Right renal pelvis (tissue), 4 donors: ENCODE measurements at regions not wholly inside any gene's neighbourhood (a gene's known extent, or its start where the extent isn't known, plus 50 kb on each side); places are given as distances from the start of the nearest gene placed in this dataset.
"Not testable (repeated sequence)": the region's sequence is repeated elsewhere in the genome, so short reads cannot be mapped to it uniquely, and the experiment has no call there.

Experiments
- DNase-seq, 4 donors: peaks; one replicate each; pipeline ENCODE4 v3.0.0-alpha.2; 2013; ENCODE audit warnings: low read depth in 4 of 4, low spot score in 3 of 4, missing footprints in 1 of 4

DNA sequence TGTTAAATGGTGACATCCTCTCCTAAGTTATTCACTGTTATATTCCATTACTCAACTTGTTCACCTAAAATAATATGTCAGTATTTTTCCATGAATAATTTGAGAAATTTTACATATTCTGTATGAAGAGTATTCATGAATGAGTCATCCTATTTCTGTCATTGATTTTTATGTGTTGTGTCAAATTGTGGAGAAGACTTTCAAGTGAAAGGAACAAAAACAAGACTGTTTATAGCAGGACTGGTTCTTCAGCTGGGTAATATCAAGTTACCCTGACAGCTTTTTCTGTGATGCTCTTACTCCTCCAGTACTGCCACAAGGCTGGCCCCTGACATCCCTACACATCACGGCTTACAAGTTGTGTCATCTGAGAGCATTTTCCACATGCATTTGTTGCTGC is 847.7 kb downstream of the NCAM2 start:
- no peak for DNase-seq

DNA sequence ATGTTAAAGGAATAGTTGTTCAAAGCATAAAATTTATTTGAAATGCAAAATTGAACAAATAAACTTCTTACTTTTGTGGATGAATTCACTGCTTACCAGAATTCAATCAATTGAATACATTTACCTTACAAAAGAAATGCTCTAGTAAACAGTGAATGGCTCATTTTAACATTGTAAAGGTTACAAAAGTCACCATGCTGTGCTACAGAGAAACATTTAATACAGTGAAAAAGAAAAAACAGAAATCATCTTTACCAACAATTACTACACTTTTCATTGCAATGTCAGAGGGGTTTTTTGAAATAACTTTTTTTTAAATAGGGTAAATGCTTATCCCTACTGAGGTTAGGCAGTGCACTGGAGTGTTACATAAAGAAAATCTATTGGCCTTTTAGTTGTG is 853.0 kb downstream of the NCAM2 start:
- DNase-seq, result no peak

DNA sequence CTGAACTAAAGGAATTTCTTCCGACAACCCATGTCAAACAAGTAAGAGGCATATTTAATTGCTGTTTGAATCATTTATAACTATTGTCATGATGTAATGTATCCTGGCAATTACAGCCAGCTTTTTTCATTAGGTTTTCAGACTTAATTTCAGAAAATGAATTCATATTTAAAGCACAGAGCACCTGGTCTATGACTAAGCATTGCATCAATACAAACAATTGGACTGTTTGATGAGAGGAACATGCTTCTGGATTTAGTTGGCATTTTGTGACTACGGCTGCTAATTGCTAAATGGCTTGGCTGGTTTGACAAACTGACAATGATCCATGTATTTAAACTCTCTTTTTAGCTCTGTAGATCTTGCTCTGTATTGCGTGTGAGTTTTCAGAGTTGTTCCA is 853.4 kb downstream of the NCAM2 start:
- no peak for DNase-seq

DNA sequence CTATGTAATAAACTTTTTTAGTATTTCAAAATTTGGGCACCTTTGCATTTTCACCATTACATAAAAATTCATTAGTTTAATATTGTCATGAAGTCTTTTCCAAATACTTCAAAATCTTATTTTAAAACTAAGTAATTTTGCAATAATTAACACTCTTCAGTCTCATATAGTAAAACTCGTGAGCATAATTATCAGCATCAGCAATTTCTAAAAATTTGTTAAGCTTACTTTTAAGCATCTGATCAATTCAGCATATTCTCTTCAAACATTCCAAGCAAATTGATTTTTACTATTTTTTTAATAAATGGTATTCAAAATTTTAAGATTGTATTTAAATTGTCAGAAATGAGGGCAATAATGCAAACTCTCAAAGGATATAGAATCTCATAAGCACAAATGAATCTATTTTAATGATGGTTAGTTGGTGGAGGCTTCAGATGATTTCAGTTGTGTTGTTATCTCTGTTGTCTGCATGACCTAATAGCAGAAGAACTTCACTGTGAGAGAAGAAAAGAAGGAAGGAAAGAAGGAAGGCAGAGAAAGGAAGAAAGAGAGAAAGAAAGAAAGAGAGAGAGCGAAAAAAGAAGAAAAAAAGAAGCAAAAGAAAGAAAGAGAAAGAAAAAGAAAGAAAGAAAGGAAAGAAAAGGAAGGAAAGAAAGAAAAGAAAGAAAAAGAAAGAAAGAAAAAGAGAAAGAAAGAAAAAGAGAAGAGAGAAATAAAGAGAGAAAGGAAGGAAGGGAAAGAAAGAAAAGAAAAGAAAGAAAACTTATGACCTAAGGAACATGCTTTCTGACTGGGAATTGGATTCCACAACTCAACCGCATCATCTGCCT is 860.5 kb downstream of the NCAM2 start:
- no peak for DNase-seq

DNA sequence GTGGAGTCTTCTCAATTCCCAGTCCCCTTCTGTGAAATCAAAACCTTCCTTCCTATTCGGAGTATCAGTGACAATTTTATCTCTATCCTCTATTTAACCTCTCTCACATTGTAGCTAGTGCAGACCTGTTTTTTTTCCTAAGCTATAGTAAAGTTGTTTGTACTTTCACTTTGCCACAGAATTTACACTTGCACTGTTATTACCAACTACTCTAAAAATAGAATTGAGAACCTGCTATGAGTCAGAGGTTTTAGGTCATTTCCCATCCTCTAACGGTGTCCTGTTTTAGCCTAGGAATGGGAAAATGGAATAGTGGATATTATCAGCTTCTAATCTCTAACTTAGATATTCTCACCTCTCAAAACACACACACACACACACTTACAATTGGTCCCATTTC is 862.7 kb downstream of the NCAM2 start:
- DNase-seq, result peak in 1 of 4 donors; percentile 1

DNA sequence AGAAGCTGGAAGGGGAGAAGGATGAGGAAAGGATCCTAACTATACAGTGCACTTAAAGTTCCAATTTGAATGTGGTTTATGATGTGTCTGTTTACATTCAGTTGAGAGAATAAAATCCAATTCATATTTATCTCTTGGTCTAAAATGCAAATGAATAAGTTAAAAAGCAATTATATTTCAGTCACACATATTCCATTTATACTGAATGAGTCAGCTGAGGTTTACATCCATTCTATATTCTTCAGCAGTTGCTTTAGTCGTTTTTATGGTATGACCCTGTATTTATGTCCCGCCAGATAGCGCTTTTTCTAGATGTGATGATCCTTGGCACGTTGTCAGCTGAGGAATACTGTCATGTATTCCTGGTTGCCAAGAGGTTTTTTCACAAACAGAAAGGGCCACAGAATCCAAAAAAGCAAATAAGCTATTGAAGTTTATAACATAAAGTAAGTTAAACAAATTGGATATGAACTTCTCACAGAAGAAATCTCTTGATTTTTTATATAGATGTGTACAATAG is 866.2 kb downstream of the NCAM2 start:
- no peak for DNase-seq

DNA sequence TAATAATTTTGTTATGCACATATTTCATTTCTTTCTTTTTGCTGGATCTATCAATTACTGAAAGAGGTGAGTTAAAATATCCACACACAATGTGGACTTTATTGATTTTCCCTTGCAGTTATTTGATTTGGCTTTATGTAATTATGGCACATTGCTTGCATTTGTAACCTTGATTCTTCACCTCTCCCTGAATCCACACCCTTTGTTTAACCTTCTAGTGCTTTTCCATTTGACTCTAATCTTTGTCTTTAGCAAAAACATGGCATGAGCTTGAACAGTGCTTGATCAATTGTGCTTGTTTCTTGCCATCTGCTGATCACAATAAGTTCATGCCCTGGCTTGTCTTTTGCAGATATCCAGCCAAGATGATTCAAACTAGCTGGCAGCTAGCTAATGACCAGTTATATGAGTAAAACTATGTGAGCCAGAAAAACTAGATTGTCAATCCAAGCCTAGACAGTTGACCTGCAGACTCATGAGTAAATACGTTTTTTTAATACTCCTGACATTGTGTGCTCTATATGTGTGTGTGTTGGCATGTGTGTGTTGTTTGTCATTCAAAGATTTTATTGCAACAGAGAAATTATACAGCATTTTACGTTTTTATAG is 899.2 kb downstream of the NCAM2 start:
- DNase-seq, result no peak

DNA sequence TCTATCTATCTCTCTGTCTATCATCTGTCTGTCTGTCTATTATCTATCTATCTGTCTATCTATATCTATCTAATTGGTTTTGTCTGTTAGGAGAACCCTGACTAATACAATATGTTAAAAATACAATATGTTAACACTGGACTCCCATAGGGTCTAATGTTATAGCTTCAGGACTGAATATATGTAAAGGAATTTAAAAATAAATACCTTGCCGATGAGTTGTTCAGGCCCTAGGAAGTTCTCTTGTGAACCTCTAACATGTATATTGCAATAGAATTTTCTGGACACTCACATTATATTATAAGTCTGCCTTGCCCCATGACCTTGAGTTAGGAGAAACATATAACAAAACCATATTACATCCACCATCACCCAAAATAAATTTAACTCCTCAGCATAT is 900.6 kb downstream of the NCAM2 start:
- DNase-seq, result no peak

DNA sequence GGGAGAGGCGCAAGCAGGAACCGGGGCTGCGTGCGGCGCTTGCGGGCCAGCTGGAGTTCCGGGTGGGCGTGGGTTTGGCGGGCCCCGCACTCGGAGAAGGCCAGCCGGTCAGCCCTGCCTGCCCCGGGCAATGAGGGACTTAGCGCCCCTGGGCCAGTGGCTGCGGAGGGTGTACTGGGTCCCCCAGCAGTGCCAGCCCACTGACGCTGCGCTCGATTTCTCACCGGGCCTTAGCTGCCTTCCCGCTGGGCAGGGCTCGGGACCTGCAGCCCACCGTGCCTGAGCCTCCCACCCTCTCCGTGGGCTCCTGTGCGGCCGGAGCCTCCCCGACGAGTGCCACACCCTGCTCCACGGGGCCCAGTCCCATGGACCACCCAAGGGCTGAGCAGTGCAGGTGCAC is 904.2 kb downstream of the NCAM2 start:
- DNase-seq, result not testable (repeated sequence)

DNA sequence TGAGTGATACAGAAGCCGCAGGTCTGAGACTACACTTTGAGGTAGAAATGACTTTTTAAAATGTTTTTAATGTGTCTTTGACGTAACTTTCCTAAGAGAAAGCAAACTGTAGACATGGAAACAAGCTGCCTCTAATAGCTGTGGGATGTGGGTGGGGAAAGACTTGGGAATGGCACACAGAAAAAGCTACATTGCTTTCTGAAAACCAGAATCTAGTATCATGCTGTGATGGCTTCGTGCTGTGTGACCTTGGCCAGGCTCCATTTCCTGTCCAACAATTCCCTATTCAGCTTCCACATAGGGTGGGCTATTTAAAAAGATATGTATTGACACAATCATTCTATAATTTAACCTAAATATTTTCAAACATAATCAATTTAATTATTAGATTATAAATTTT is 909.1 kb downstream of the NCAM2 start:
- no peak for DNase-seq

DNA sequence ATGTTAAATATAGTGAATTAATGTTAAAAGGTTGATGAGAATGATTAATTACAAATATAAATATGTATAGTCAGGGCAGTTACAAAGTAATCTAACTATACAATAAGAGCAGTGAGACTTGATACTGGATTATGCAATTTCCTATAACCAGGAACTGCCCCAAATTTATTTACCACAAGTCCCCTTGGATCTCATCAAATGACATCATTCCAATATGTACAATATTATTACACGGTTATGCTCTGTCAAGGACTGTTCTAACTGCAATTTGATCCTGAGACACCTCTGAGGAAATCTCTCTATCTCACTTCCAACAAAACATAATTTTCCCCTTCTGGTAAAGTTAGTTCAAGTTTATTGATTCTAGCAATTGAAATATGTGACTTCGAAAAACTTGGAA is 917.6 kb downstream of the NCAM2 start:
- no peak for DNase-seq

DNA sequence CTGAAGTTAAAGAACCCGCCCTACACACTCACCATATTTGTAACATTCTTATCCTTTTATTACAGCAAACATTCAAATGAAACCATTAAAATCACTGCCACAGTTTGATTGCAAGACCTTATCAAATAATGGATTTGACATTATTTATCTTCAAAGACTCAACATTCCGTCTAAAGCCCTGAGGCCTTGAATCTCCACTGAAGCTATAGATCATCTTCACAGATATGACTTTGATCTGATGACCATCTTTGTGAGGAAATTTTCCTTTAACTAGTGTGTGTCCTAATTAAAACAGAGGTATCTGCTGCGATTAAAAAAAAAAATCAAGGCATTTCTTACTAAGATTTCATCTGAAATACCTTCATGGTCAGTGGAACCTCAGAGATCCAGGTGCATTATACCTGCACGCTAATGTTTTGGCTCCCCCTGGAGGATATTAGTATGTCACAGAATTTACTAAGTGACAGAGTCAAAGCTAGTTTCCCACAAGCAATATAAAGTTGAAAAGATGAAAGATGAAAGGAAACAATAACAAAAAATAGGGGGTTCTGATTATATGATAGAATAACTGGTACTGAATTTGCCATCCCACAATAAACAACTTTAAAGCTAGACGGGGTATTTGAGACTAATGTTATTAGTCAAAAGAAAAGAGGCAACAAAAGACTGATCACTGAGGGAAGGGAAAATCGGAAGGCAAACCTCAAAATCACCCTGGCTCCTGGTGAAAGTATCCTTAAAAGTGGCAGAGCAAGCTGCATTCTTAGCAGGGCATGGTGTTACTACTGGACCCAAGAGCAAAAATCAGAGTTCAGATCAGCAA is 923.4 kb downstream of the NCAM2 start:
- DNase-seq, result peak in 2 of 4 donors; percentile 4 to 12

DNA sequence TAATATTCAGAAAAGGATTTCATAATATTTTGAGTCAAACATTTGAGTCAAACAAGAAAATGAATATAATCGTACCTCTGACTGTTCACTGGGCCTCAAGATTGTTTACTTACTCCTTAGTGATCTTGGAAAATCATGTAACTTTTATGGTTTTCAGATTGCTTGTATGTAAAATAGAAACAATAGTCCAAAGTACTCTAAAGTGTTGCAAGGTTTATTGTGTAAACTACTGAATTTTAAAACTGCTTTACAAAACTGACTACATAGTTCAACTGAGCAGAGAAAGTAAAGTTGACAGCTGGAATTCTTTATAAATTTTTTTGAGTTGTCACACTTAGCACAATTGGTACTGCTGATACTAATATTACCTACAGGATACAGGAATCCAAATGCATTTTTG is 931.0 kb downstream of the NCAM2 start:
- no peak for DNase-seq

DNA sequence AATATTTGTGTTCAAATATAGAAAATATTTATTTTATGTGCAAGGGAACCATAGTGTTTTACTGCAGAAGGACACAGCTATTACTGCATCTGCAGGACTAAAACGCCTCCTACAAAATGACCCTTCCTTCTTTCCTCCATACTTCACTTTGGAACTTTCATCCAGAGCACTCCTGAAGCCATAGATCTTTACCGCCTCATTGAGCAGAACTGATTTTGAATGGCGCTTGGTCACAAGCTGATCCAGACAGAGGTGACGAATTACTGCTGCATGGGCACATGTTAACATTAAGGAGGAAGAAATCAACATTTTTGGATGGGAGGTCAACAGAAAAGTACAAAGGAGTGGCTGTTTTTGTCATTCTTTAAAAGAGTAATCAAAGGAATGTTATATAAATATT is 931.6 kb downstream of the NCAM2 start:
- DNase-seq, result no peak

DNA sequence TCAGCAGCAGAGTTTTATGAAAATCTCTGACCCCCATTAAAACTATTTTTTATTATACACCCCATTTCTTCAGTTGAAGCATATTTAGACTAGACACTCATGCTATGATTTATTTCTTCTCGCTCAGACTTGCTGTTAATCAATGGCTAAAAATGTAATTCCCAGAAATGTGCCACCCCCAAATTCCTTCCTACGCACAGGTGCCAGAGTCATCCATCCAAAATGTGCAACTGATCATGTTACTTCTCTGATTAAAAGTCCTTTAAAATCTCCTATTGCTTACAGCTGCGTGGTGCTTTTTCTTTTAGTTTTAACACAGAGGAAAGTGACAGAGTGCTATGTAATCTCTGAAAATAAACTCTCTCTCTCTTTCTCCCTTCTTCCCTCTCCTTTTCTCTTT is 954.4 kb downstream of the NCAM2 start:
- DNase-seq, result no peak

DNA sequence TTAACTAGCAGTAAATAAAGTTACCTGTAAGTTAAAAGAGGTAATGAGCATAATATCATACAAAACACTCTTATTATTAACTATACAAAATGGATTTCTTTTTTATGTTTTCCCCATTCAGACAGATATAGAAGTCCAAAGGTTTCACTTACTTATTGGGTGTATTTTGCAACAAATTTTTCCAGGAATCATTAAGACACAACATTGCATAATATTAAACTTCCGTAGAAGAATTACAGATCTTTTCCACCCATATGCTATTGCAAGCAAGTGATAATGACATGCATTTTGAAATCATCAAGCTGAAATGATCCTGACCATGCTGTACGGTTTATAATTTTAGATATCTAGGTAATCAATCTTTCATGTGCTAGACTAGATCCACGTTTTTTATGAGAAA is 957.0 kb downstream of the NCAM2 start:
- DNase-seq, result no peak

DNA sequence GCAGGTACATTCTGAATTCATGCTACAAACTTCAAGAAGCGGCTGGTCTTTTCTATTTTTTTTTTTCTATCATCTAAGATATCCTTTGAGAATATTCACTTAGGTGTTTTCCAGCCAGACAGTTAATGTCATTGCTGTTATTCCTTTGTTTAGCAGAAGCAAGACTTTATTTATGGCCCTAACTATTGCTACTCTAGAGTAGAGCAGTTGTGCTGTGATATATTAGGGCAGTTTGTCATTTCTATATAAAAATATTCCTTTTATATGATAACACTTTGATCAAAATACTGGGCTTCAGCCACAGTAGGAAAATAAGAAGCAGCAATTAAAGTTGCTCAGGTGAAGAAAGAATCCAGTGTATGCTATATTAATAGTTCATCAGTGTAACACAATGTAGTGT is 959.3 kb downstream of the NCAM2 start:
- no peak for DNase-seq

DNA sequence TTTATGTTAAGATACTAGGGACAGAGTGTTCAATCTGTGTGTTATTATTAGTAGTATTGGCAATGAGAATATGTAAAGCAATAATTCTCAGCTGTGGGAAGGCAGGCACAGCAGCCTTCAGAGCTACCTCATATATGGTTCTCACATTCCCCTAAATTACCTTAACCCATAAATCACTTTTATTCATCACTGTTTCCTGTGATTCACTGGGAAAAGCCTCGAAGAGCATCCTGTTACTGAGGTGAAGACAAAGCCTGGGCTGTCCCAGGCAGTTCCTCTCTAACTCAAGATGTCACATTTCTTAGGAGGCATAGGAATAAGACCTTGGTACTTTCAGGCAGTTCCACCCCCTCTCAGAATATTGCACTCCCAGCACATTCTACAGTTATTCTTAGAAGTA is 965.7 kb downstream of the NCAM2 start:
- no peak for DNase-seq

DNA sequence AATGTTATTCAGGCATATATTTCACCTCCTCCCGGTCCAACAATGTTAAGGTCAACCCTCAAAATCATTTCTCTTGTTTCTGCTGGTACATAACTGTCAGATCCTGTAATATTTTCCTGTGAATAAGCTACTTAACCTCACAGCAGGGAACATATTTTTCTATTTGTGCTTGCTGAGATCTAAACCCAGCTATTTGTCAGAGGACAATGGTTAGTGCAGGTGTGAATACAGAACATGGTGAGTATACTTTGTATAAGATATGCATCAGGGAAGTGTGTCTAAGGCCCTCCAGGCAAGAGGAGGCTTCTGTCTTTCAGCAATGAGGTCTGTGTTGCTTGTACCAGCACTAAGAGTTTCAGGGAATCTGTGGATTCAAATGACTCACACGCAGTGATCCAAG is 970.6 kb downstream of the NCAM2 start:
- no peak for DNase-seq

DNA sequence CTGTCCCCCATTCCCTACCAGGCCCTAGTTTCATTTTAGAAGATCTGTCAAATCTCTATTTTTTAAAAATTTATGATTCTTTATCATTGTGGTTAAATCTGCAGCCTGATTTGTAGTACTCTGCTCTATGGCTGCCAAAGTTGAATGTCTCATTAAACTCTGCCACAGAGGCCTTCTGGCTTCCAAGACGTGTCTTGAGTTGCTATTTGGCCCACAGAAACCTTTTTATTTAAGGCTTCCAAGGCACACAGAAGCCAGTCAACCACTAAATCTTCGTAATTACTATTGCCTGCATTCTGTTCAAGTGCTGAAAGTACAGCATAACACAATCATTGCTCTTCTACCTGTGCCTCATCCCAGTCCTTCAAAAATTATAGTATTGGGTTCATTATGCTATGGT is 971.0 kb downstream of the NCAM2 start:
- no peak for DNase-seq

DNA sequence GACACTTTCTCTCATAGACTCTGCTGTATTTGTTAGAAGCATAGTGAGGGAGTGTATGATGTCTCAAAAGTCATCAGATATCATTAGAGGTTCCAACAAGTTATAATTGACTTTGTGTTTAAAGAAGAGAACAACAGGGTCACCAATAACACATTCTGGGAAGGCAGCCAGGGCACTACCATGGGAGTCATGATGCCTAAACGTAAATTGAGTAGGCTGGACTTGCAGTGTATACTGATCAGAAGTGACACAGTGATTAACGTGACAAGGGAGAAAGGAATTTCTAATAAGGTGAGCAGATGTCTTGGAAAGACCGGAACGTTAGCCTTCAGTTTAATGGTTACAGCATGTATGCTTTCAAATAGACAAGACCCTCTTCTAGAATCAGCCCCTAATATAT is 973.2 kb downstream of the NCAM2 start:
- no peak for DNase-seq
